Mesothelial cell of epicardium (in vitro differentiated cells): ENCODE measurements at regions not wholly inside any gene's neighbourhood (a gene's known extent, or its start where the extent isn't known, plus 50 kb on each side); places are given as distances from the start of the nearest gene placed in this dataset.

Experiments
- DNase-seq, 2 experiments: peaks; one replicate each; pipeline ENCODE4 v3.0.0; 2021; ENCODE audit warnings: low spot score in 2 of 2; ENCODE audit not compliant: unreplicated experiment in 2 of 2
- H3K27ac Mint-ChIP-seq: 2 replicates; pipeline ENCODE4 v1.8.0; 2021; ENCODE audit warnings: mixed read lengths
- H3K27me3 Mint-ChIP-seq: 2 replicates; pipeline ENCODE4 v1.8.0; 2021; ENCODE audit warnings: low read depth, mixed read lengths
- H3K36me3 Mint-ChIP-seq: 2 replicates; pipeline ENCODE4 v1.8.0; 2021; ENCODE audit warnings: mixed read lengths
- H3K4me1 Mint-ChIP-seq: 2 replicates; pipeline ENCODE4 v1.8.0; 2021; ENCODE audit warnings: mixed read lengths
- H3K4me3 Mint-ChIP-seq: 2 replicates; pipeline ENCODE4 v1.8.0; 2021; ENCODE audit warnings: mild to moderate bottlenecking, moderate library complexity, mixed read lengths
- H3K9me3 Mint-ChIP-seq: 2 replicates; pipeline ENCODE4 v1.8.0; 2021; ENCODE audit warnings: mixed read lengths
- CTCF ChIP-seq: fragments of 200-600 bp; sonication (generic); IDR thresholded peaks from one replicate; pipeline ENCODE4 v1.5.0; 2021; ENCODE audit warnings: antibody characterized with exemption; ENCODE audit not compliant: unreplicated experiment

- Mint-ChIP-seq H3K27ac (no peak overlapping the region), H3K4me3 (no peak overlapping the region), H3K4me1 (peaks cover 6% of the 10 kb centered on the region), H3K9me3 (no peaks in the 10 kb centered on the region), H3K36me3 (no peaks in the 10 kb centered on the region), H3K27me3 (no peaks in the 10 kb centered on the region)
- TF ChIP-seq CTCF, result no peak
- DNase-seq, result no peak
These were observed 463.3 kb upstream of the DMAC1 start for GRCh38 chr9:8262625-8263622.

- H3K27me3 Mint-ChIP-seq, result no peaks in the 10 kb centered on the region
- DNase-seq, result no peak
- no peak overlapping the region for H3K27ac Mint-ChIP-seq
- no peak for TF ChIP-seq CTCF
- H3K9me3 Mint-ChIP-seq, result no peaks in the 10 kb centered on the region
- peaks cover 6% of the 10 kb centered on the region for H3K4me1 Mint-ChIP-seq
- H3K4me3 Mint-ChIP-seq, result no peak overlapping the region
- no peaks in the 10 kb centered on the region for H3K36me3 Mint-ChIP-seq
These were observed 462.2 kb upstream of the DMAC1 start for GRCh38 chr9:8261737-8262136.

- no peak for TF ChIP-seq CTCF
- H3K27ac Mint-ChIP-seq, result no peak overlapping the region
- no peaks in the 10 kb centered on the region for H3K36me3 Mint-ChIP-seq
- DNase-seq, result no peak
- peaks cover 2% of the 10 kb centered on the region for H3K4me1 Mint-ChIP-seq
- no peaks in the 10 kb centered on the region for H3K9me3 Mint-ChIP-seq
- H3K27me3 Mint-ChIP-seq, result no peaks in the 10 kb centered on the region
- no peak overlapping the region for H3K4me3 Mint-ChIP-seq
These were observed 459.4 kb upstream of the DMAC1 start for GRCh38 chr9:8259028-8259427.

GRCh38 chr9:8256880-8257279 lies 457.3 kb upstream of the DMAC1 start:
- no peaks in the 10 kb centered on the region for H3K4me1 Mint-ChIP-seq
- no peak for TF ChIP-seq CTCF
- DNase-seq, result no peak
- H3K9me3 Mint-ChIP-seq, result no peaks in the 10 kb centered on the region
- H3K36me3 Mint-ChIP-seq, result no peaks in the 10 kb centered on the region
- H3K27me3 Mint-ChIP-seq, result no peaks in the 10 kb centered on the region
- no peak overlapping the region for H3K27ac Mint-ChIP-seq
- no peak overlapping the region for H3K4me3 Mint-ChIP-seq

GRCh38 chr9:8255850-8256249 lies 456.3 kb upstream of the DMAC1 start:
- Mint-ChIP-seq H3K27me3 (no peaks in the 10 kb centered on the region), H3K36me3 (no peaks in the 10 kb centered on the region), H3K4me1 (no peaks in the 10 kb centered on the region), H3K4me3 (no peak overlapping the region), H3K9me3 (no peaks in the 10 kb centered on the region), H3K27ac (no peak overlapping the region)
- TF ChIP-seq CTCF, result no peak
- DNase-seq, result no peak
